Lung (tissue), 11 donors: ENCODE measurements at regions not wholly inside any gene's neighbourhood (a gene's known extent, or its start where the extent isn't known, plus 50 kb on each side); places are given as distances from the start of the nearest gene placed in this dataset.

ENCODE experiments used
- ATAC-seq: fragments of 200-7000 bp; cut with Tn5 transposase; one replicate; pipeline ENCODE4 v1.9.1; 2020; ENCODE audit warnings: moderate number of reproducible peaks; ENCODE audit not compliant: insufficient read depth, low FRiP score
- DNase-seq, 3 donors: peaks; one replicate each; pipeline ENCODE4 v3.0.0-alpha.2; 2013 to 2017
- H3K27ac ChIP-seq, 2 donors: one replicate each; pipeline ENCODE4 v1.5.1; 2013; ENCODE audit warnings: mild to moderate bottlenecking in 2 of 2, moderate library complexity in 2 of 2, control low read depth in 1 of 2, inconsistent platforms in 1 of 2, low read depth in 1 of 2, low read length in 1 of 2
- H3K27me3 ChIP-seq, 3 donors: one replicate each; pipeline ENCODE4 v1.5.1; 2013; ENCODE audit warnings: low read length in 2 of 3; ENCODE audit not compliant: control insufficient read depth in 3 of 3, insufficient read depth in 3 of 3
- H3K36me3 ChIP-seq, 4 donors: one replicate each; pipeline ENCODE4 v1.5.1; 2013; ENCODE audit warnings: low read length in 4 of 4, mild to moderate bottlenecking in 1 of 4, moderate library complexity in 1 of 4; ENCODE audit not compliant: control insufficient read depth in 4 of 4, insufficient read depth in 4 of 4
- H3K4me1 ChIP-seq, 5 donors: one replicate each; pipeline ENCODE4 v1.5.1; 2013; ENCODE audit warnings: low read length in 5 of 5, mild to moderate bottlenecking in 2 of 5, moderate library complexity in 1 of 5; ENCODE audit not compliant: control insufficient read depth in 5 of 5, insufficient read depth in 5 of 5
- H3K4me3 ChIP-seq: one replicate; pipeline ENCODE4 v1.5.1; 2013; ENCODE audit warnings: mild to moderate bottlenecking, control low read depth, moderate library complexity
- H3K9ac ChIP-seq, 2 donors: one replicate each; pipeline ENCODE4 v1.5.1; 2013; ENCODE audit warnings: low read length in 2 of 2, control low read depth in 1 of 2; ENCODE audit not compliant: insufficient read depth in 1 of 2
- H3K9me3 ChIP-seq, 4 donors: one replicate each; pipeline ENCODE4 v1.5.1; 2013; ENCODE audit warnings: low read length in 3 of 4, mild to moderate bottlenecking in 1 of 4, moderate library complexity in 1 of 4; ENCODE audit not compliant: control insufficient read depth in 4 of 4, insufficient read depth in 3 of 4
- WGBS, 2 donors: extraction: QIAGEN DNeasy Blood & Tissue Kit; methylation state at CpG; one replicate each; pipeline ENCODE4 v1.1.7; 2013; 5-methylcytosine and 5-hydroxymethylcytosine counted together
- TF ChIP-seq, protein P1 (sequence below): IDR thresholded peaks from 2 replicates; pipeline ENCODE4 v1.5.1; 2012; ENCODE audit warnings: mild to moderate bottlenecking; ENCODE audit errors: control extremely low read depth, extremely low read depth
- donor health status: control.
- donor health status: control.
- donor health status: Bipolar disorder and iron deficiency.
- donor health status: healthy.
- donor health status: DM: yes; HTN: yes; CAD: no.

DNA sequence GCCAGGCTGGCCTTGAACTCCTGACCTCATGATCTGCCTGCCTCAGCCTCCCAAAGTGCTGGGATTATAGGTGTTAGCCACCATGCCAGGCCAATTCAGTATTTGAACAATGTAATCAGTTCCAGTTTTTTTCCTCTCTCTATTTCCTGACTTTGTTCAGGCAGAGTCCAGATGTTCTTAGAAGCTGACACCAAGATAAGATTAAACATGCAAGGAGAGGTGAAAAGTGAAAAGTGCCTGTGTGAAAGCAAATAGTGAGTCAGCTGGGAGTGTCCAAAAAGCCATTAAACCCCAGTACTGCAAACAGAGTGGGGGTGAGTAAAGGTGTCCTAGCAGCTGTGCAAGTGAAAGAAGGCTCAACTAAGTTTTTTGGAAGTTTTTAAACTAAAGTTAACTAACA lies 231.5 kb downstream of the PTH2R start:
- no peak overlapping the region for H3K4me3 ChIP-seq
- TF ChIP-seq, protein P1, sequence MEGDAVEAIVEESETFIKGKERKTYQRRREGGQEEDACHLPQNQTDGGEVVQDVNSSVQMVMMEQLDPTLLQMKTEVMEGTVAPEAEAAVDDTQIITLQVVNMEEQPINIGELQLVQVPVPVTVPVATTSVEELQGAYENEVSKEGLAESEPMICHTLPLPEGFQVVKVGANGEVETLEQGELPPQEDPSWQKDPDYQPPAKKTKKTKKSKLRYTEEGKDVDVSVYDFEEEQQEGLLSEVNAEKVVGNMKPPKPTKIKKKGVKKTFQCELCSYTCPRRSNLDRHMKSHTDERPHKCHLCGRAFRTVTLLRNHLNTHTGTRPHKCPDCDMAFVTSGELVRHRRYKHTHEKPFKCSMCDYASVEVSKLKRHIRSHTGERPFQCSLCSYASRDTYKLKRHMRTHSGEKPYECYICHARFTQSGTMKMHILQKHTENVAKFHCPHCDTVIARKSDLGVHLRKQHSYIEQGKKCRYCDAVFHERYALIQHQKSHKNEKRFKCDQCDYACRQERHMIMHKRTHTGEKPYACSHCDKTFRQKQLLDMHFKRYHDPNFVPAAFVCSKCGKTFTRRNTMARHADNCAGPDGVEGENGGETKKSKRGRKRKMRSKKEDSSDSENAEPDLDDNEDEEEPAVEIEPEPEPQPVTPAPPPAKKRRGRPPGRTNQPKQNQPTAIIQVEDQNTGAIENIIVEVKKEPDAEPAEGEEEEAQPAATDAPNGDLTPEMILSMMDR = no peak
- H3K36me3 ChIP-seq = no peaks in the 10 kb centered on the region
- DNase-seq = no peak
- H3K9me3 ChIP-seq = peaks cover 0 to 2% (median 0%) of the 10 kb centered on the region in 4 donors
- H3K27ac ChIP-seq = no peak overlapping the region
- H3K9ac ChIP-seq = no peak overlapping the region
- no peaks in the 10 kb centered on the region for H3K4me1 ChIP-seq
- ATAC-seq = no peak
- H3K27me3 ChIP-seq = no peaks in the 10 kb centered on the region

DNA sequence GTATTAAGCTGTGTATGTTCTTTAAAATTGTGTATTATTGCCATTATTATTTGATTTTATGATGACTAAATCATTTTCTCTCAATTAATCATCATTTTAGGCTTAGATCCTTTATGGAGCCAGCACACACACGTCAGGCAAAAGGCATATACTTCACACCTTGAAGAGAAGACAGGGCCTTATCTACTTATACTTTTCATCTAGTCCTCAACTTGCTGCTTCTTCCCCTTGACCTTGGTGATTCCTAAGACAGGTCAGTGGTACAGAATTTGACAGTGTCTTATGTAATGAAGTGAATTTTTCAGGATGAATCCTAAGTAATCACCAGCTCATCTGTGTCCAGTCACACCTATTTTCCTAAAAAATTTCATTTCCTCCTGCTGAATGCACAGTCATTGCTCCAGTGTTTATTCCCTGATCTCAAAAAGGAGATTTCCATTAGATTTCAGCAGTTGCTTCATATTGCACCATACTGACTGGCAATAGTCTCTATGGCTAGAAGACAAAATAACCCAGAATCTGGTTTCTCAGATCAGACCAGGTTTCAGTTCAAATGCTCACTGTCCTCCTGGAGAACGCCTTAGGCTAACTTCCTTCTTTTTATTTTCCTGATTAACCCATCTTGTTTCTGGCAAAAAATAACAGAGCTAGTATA lies 235.7 kb downstream of the PTH2R start:
- Histone ChIP-seq H3K27me3 (no peaks in the 10 kb centered on the region), H3K9me3 (peaks cover 0 to 2% (median 0%) of the 10 kb centered on the region in 4 donors), H3K4me3 (no peak overlapping the region), H3K36me3 (no peaks in the 10 kb centered on the region), H3K27ac (no peak overlapping the region), H3K9ac (no peak overlapping the region), H3K4me1 (no peaks in the 10 kb centered on the region)
- WGBS, 2 donors = 41 to 62% methylated on average over 2 of the region's 2 CpGs
- TF ChIP-seq, protein P1 = no peak
- ATAC-seq (no peak), DNase-seq (no peak)

DNA sequence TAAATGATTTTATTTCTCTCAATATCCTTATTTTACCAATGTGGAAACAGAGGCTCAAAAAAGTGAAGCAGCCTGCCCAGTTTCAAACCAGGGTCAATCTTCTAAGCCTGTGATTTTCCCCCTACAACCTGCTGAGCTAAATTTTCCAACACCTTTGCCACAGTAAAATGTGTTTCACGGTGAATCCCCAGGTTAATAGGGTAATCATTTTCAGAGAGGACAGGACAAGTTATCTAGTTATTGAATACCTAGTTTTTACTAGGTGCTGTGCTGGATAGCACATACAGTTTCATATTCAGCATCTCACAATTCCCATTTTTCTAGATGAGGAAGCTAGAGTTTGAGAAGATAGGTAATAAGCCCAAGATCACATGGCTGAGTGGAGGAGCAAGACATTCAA lies 236.6 kb downstream of the PTH2R start:
- H3K36me3 ChIP-seq = no peaks in the 10 kb centered on the region
- no peak for ATAC-seq
- 76 to 93% methylated on average over 1 of the region's 1 CpG for WGBS, 2 donors
- no peak overlapping the region for H3K27ac ChIP-seq
- no peak for DNase-seq
- TF ChIP-seq, protein P1 = no peak
- H3K9me3 ChIP-seq = peaks cover 0 to 2% (median 0%) of the 10 kb centered on the region in 4 donors
- H3K27me3 ChIP-seq = no peaks in the 10 kb centered on the region
- H3K4me3 ChIP-seq = no peak overlapping the region
- H3K9ac ChIP-seq = no peak overlapping the region
- no peaks in the 10 kb centered on the region for H3K4me1 ChIP-seq

DNA sequence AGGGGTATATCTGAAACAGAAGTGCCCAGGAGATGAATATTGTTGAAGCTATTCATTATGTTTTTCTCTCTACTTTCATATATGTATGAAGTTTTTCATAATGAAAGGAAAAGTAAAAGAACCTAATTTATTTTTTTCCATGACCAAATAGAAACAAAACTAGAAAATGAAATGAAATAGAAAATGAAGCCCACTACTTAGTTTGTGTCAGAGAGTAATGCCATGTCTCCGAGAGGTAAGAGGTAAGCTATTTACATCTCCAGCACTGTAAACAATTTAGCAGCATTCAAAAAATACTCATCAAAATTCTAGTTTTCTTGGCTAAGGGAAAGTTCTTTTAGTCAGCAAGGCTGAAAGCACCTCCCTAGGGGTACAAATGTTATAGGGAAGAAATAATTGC lies 238.6 kb downstream of the PTH2R start:
- Histone ChIP-seq H3K9me3 (peaks cover 0 to 2% (median 0%) of the 10 kb centered on the region in 4 donors), H3K27ac (no peak overlapping the region), H3K36me3 (no peaks in the 10 kb centered on the region), H3K9ac (no peak overlapping the region), H3K4me3 (no peak overlapping the region), H3K4me1 (no peaks in the 10 kb centered on the region), H3K27me3 (no peaks in the 10 kb centered on the region)
- TF ChIP-seq, protein P1 = no peak
- no peak for DNase-seq
- ATAC-seq = no peak
- WGBS, 2 donors = 83 to 88% methylated on average over 1 of the region's 1 CpG
